ENCODE measurements at regions not wholly inside any gene's neighbourhood (a gene's known extent, or its start where the extent isn't known, plus 50 kb on each side); places are given as distances from the start of the nearest gene placed in this dataset.

DNA sequence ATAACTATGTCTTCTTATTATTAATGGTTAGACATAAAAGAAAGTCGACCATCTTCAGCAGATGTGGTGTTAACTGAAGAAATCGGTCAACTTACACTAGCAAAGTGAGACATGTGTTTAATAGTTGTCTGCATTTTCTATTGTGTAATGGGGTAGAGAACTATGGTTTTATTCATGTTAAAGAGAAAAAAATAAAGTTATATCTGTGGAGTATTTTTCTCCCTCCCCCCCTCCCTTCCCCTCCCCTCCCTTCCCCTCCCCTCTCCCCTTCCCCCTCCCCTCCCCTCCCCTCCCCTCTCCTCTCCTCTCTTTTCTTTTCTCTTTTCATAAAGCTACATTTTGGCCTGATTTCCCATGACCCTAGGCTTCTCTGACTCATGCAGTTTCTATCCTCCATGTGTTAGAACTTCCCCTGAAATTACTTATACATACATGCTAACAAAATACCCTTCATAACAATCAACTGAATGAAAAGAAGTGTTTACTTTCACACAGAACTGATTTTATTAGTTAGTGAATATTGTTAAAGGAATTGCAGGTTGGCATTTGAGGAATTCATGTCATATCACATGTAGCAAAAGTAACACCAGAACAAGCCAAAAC is 1431.0 kb upstream of the ATXN8OS start (continued):
- TF ChIP-seq JUN (IDR thresholded peaks at IDR 0.05; ENCODE audit: low read depth, low read length) (no peak), KDM4A (IDR thresholded peaks at IDR 0.05; ENCODE audit: low read depth, low read length, severe bottlenecking) (no peak)
- TF ChIP-seq, protein P1, sequence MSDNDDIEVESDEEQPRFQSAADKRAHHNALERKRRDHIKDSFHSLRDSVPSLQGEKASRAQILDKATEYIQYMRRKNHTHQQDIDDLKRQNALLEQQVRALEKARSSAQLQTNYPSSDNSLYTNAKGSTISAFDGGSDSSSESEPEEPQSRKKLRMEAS (IDR thresholded peaks at IDR 0.05), result no peak

All from H1 (cell line).